Smooth muscle cell (in vitro differentiated cells): ENCODE measurements at regions not wholly inside any gene's neighbourhood (a gene's known extent, or its start where the extent isn't known, plus 50 kb on each side); places are given as distances from the start of the nearest gene placed in this dataset.
"Not testable (repeated sequence)": the region's sequence is repeated elsewhere in the genome, so short reads cannot be mapped to it uniquely, and the experiment has no call there.

Source experiments
- DNase-seq: peaks from one replicate; lab custom pipeline; 2025; ENCODE audit not compliant: unreplicated experiment; lab: John Stamatoyannopoulos, UW
- H2AFZ ChIP-seq: fragments of 200-600 bp; sonication (generic); 2 replicates; pipeline ENCODE4 v1.6.0; 2016; ENCODE audit warnings: antibody characterized with exemption, low read depth, mild to moderate bottlenecking
- H3F3A ChIP-seq: fragments of 200-600 bp; sonication (generic); 2 replicates; pipeline ENCODE4 v1.6.0; 2017; ENCODE audit warnings: antibody characterized with exemption, low read depth
- H3K27ac ChIP-seq: fragments of 200-600 bp; sonication (generic); 2 replicates; pipeline ENCODE4 v1.5.1; 2016; ENCODE audit warnings: low read depth, mild to moderate bottlenecking
- H3K27me3 ChIP-seq: fragments of 200-600 bp; sonication (generic); 2 replicates; pipeline ENCODE4 v1.6.1; 2016; ENCODE audit warnings: low read depth, mild to moderate bottlenecking
- H3K36me3 ChIP-seq: fragments of 200-600 bp; sonication (generic); 2 replicates; pipeline ENCODE4 v1.5.1; 2016; ENCODE audit warnings: low read depth
- H3K4me1 ChIP-seq: fragments of 200-600 bp; sonication (generic); 2 replicates; pipeline ENCODE4 v1.5.1; 2016; ENCODE audit warnings: low read depth
- H3K4me2 ChIP-seq: fragments of 200-600 bp; sonication (generic); 2 replicates; pipeline ENCODE4 v1.6.0; 2016; ENCODE audit warnings: mild to moderate bottlenecking
- H3K4me3 ChIP-seq: fragments of 200-600 bp; sonication (generic); 2 replicates; pipeline ENCODE4 v1.5.1; 2016; ENCODE audit warnings: mild to moderate bottlenecking
- H3K79me2 ChIP-seq: fragments of 200-600 bp; sonication (generic); 2 replicates; pipeline ENCODE4 v1.6.0; 2016; ENCODE audit warnings: low read depth, mild to moderate bottlenecking
- H3K9ac ChIP-seq: fragments of 200-600 bp; sonication (generic); 2 replicates; pipeline ENCODE4 v1.6.0; 2016; ENCODE audit warnings: low read depth
- H3K9me3 ChIP-seq: fragments of 200-600 bp; sonication (generic); replicated peaks from 2 replicates; pipeline ENCODE4 v1.5.1; 2016; ENCODE audit warnings: low read depth
- H4K20me1 ChIP-seq: fragments of 200-600 bp; sonication (generic); 2 replicates; pipeline ENCODE4 v1.6.0; 2016; ENCODE audit warnings: low read depth
- WGBS: methylation state at CpG from one replicate; pipeline ENCODE4 v1.1.7; 2016; ENCODE audit warnings: low lambda C conversion rate; 5-methylcytosine and 5-hydroxymethylcytosine counted together
- TF ChIP-seq, protein P1 (sequence below): fragments of 200-600 bp; sonication (generic); IDR thresholded peaks from 2 replicates; pipeline ENCODE4 v1.5.1; 2017; ENCODE audit warnings: borderline replicate concordance, mild to moderate bottlenecking, antibody characterized with exemption; ENCODE audit not compliant: insufficient read depth, poor library complexity, severe bottlenecking

DNA sequence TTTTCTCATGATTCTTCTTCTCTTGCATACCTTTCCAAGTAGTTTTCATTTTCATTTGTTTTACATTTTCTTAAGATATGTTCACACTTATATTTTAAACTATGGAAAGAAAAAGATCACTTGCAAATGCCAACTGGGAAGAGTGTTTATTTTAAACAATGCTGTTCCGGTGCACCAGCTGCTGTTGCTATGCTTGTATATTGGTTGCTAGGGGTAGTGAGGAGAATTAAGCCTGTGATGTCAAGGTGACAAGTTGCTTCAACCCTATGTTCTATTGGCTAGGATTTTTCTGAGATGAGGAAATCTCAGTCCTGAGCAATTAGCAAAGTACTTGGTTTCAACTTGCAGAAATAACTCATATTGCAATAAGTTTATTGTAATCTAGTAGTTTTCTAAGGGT is 500.1 kb downstream of the MFSD1 start:
- no peak for DNase-seq

DNA sequence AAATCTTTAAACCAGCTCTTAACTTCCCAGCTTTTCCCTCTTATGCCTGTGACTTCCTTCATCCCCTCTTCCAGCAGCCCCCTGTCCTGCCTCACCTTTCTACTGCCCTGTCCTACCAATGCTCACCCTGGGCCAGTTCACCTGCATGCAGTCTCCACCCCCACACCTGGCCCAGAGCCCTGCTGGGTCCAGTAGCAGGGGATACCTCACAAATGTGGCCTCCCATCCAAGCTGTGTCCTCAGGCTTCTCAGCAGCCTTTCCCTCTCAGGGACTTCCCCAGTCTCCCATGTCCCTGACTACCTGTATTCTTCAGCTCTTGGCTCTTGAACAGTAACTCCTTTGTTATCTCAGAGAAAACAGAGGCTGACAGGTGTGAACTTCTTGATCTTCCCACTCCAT is 503.2 kb downstream of the MFSD1 start:
- TF ChIP-seq, protein P1, sequence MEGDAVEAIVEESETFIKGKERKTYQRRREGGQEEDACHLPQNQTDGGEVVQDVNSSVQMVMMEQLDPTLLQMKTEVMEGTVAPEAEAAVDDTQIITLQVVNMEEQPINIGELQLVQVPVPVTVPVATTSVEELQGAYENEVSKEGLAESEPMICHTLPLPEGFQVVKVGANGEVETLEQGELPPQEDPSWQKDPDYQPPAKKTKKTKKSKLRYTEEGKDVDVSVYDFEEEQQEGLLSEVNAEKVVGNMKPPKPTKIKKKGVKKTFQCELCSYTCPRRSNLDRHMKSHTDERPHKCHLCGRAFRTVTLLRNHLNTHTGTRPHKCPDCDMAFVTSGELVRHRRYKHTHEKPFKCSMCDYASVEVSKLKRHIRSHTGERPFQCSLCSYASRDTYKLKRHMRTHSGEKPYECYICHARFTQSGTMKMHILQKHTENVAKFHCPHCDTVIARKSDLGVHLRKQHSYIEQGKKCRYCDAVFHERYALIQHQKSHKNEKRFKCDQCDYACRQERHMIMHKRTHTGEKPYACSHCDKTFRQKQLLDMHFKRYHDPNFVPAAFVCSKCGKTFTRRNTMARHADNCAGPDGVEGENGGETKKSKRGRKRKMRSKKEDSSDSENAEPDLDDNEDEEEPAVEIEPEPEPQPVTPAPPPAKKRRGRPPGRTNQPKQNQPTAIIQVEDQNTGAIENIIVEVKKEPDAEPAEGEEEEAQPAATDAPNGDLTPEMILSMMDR: no peak
- H3K79me2 ChIP-seq: no peaks in the 10 kb centered on the region
- no peaks in the 10 kb centered on the region for H3K36me3 ChIP-seq
- H3K4me2 ChIP-seq: no peak overlapping the region
- H3F3A ChIP-seq: no peaks in the 10 kb centered on the region
- no peaks in the 10 kb centered on the region for H4K20me1 ChIP-seq
- H3K9ac ChIP-seq: no peak overlapping the region
- no peak overlapping the region for H3K4me3 ChIP-seq
- DNase-seq: no peak
- no peak overlapping the region for H3K27ac ChIP-seq
- H3K9me3 ChIP-seq: no peaks in the 10 kb centered on the region
- no peak overlapping the region for H2AFZ ChIP-seq
- peaks cover 8% of the 10 kb centered on the region for H3K27me3 ChIP-seq
- H3K4me1 ChIP-seq: no peaks in the 10 kb centered on the region

More for the DNA sequence above, 500.1 kb downstream of the MFSD1 start:
- no peak overlapping the region for H3K9ac ChIP-seq
- H3K4me1 ChIP-seq: no peaks in the 10 kb centered on the region
- H3F3A ChIP-seq: no peaks in the 10 kb centered on the region
- H3K79me2 ChIP-seq: no peaks in the 10 kb centered on the region
- 88% methylated on average over 1 of the region's 1 CpG for WGBS
- no peak overlapping the region for H3K4me3 ChIP-seq
- H3K36me3 ChIP-seq: no peaks in the 10 kb centered on the region
- TF ChIP-seq, protein P1: no peak
- no peaks in the 10 kb centered on the region for H3K9me3 ChIP-seq
- no peak overlapping the region for H3K4me2 ChIP-seq
- H3K27me3 ChIP-seq: peaks cover 5% of the 10 kb centered on the region
- H4K20me1 ChIP-seq: no peaks in the 10 kb centered on the region
- no peak overlapping the region for H2AFZ ChIP-seq
- no peak overlapping the region for H3K27ac ChIP-seq

DNA sequence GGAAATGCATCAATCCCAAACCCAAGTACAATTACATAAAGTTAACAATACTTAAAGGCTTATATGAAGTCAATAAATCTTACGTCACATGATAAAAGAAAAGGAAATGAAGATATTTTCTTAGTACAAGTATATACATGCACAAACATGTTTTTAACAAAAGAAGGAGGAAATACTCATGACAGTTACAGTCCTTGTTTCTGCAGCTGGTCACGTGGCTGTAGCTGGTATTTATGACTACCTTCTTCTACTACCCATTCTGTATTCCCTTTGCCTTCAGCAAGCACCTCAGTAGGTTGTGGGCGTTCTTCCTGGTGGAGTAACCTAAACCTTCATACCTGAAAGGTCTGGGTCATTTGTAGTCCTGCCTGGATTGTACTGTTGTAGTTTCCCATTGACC is 514.9 kb downstream of the MFSD1 start:
- H3K9me3 ChIP-seq, H3K9ac ChIP-seq, H3K27ac ChIP-seq, H3K36me3 ChIP-seq, H3K4me3 ChIP-seq, DNase-seq, H3F3A ChIP-seq, H3K4me2 ChIP-seq, H3K27me3 ChIP-seq, H3K79me2 ChIP-seq, H2AFZ ChIP-seq, H3K4me1 ChIP-seq, H4K20me1 ChIP-seq: not testable (repeated sequence)
- 75% methylated on average over 3 of the region's 3 CpGs for WGBS

DNA sequence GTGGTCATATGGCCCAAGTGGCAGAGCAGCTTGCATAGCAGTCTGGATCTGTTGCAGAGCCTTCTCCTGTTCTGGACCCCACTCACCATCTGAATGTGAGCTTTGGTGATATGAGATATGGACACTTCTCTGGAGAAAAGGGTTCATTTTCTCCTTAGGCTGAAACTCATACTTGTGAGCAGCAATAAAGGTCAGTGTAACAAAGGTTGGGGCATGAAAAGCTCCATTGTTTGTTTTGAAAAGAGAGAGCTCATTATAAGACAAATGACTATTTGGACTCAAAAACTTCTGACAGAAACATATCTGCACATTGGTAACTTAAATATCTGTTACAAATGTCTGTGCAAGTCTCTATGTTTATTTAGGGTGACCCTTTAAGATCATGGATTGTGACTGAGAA is 517.3 kb downstream of the MFSD1 start:
- H4K20me1 ChIP-seq: no peaks in the 10 kb centered on the region
- no peaks in the 10 kb centered on the region for H3K9me3 ChIP-seq
- DNase-seq: no peak
- no peaks in the 10 kb centered on the region for H3K4me1 ChIP-seq
- H3K79me2 ChIP-seq: no peaks in the 10 kb centered on the region
- TF ChIP-seq, protein P1: no peak
- no peak overlapping the region for H2AFZ ChIP-seq
- H3K27me3 ChIP-seq: no peaks in the 10 kb centered on the region
- H3K4me2 ChIP-seq: no peak overlapping the region
- no peak overlapping the region for H3K9ac ChIP-seq
- no peaks in the 10 kb centered on the region for H3F3A ChIP-seq
- no peak overlapping the region for H3K27ac ChIP-seq
- no peaks in the 10 kb centered on the region for H3K36me3 ChIP-seq
- H3K4me3 ChIP-seq: no peak overlapping the region
